H1 (cell line): ENCODE measurements at regions not wholly inside any gene's neighbourhood (a gene's known extent, or its start where the extent isn't known, plus 50 kb on each side); places are given as distances from the start of the nearest gene placed in this dataset.
"Not testable (repeated sequence)": the region's sequence is repeated elsewhere in the genome, so short reads cannot be mapped to it uniquely, and the experiment has no call there.

Source experiments
- CTCF ChIA-PET: fragments of 300-600 bp; sonication (Branson Sonifier 250); formaldehyde crosslinking; loops from one replicate; lab custom pipeline; 2021; ENCODE audit not compliant: partially characterized antibody; lab: Charles Lee
- POLR2A ChIA-PET: fragments of 300-600 bp; sonication (Branson Sonifier 250); formaldehyde crosslinking; loops from one replicate; lab custom pipeline; 2021; ENCODE audit warnings: inconsistent platforms; ENCODE audit not compliant: partially characterized antibody; lab: Charles Lee
- DNase-seq, 2 experiments: peaks; one replicate each; pipeline versions ENCODE4 v3.0.0 to v3.0.0-alpha.2; 2010 to 2022; ENCODE audit warnings: low spot score in 2 of 2, low read depth in 1 of 2, mixed read lengths in 1 of 2
- FAIRE-seq: peaks from 2 replicates; lab custom pipeline; 2011; peaks lifted over from hg19 to GRCh38; lab: Jason Lieb, UNC
- H2AFZ ChIP-seq: 2 replicates; pipeline ENCODE4 v1.8.1; 2012; ENCODE audit warnings: low read length, inconsistent platforms
- H2AK5ac ChIP-seq: 2 replicates; pipeline ENCODE4 v1.6.1; 2013; ENCODE audit warnings: low read depth, low read length
- H2BK120ac ChIP-seq: replicated peaks from 2 replicates; pipeline ENCODE3; 2013; ENCODE audit warnings: low read depth, low read length, inconsistent platforms
- H2BK12ac ChIP-seq: 2 replicates; pipeline ENCODE4 v1.6.1; 2013; ENCODE audit warnings: low read depth, low read length
- H2BK15ac ChIP-seq: 2 replicates; pipeline ENCODE4 v1.6.1; 2013; ENCODE audit warnings: low read length
- H2BK20ac ChIP-seq: 2 replicates; pipeline ENCODE4 v1.6.1; 2013; ENCODE audit warnings: low read length
- H2BK5ac ChIP-seq: 2 replicates; pipeline ENCODE4 v1.6.1; 2013; ENCODE audit warnings: low read depth, low read length
- H3K14ac ChIP-seq: 2 replicates; pipeline ENCODE4 v1.6.1; 2013; ENCODE audit warnings: inconsistent platforms; ENCODE audit not compliant: insufficient read length
- H3K18ac ChIP-seq: 2 replicates; pipeline ENCODE4 v1.6.1; 2013; ENCODE audit warnings: low read length; ENCODE audit errors: extremely low read depth
- H3K23ac ChIP-seq: 2 replicates; pipeline ENCODE4 v1.6.1; 2013; ENCODE audit warnings: inconsistent platforms; ENCODE audit not compliant: insufficient read length
- H3K23me2 ChIP-seq: 2 replicates; pipeline ENCODE4 v1.6.1; 2013; ENCODE audit warnings: low read depth, low read length
- H3K27ac ChIP-seq: 2 replicates; pipeline ENCODE4 v1.6.1; 2011; ENCODE audit warnings: low read depth, low read length, inconsistent platforms
- H3K27me3 ChIP-seq, 4 experiments: replicated peaks in 1 of 4; 1 replicate in 1 of 4; 2 replicates in 3 of 4; pipeline versions ENCODE4 v1.6.1 to v1.8.1; 2011 to 2013; ENCODE audit warnings: low read length in 3 of 4, mild to moderate bottlenecking in 3 of 4, inconsistent platforms in 2 of 4, mixed read lengths in 2 of 4, moderate library complexity in 1 of 4; ENCODE audit not compliant: control insufficient read depth in 3 of 4, insufficient read depth in 3 of 4; ENCODE audit errors: extremely low read depth in 1 of 4
- H3K36me3 ChIP-seq, 4 experiments: 2 replicates each; pipeline versions ENCODE4 v1.6.1 to v1.8.1; 2011 to 2013; ENCODE audit warnings: mild to moderate bottlenecking in 4 of 4, low read length in 3 of 4, moderate library complexity in 2 of 4, control low read depth in 1 of 4, inconsistent platforms in 1 of 4; ENCODE audit not compliant: insufficient read depth in 4 of 4, control insufficient read depth in 2 of 4
- H3K4ac ChIP-seq: replicated peaks from 2 replicates; pipeline ENCODE3; 2013; ENCODE audit warnings: low read length, low read depth, mixed read lengths, inconsistent platforms; ENCODE audit not compliant: insufficient read length
- H3K4me1 ChIP-seq, 4 experiments: replicated peaks in 1 of 4; 1 replicate in 1 of 4; 2 replicates in 3 of 4; pipeline versions ENCODE4 v1.6.1 to v1.8.1; 2011 to 2013; ENCODE audit warnings: low read length in 3 of 4, inconsistent platforms in 2 of 4, mixed read lengths in 1 of 4; ENCODE audit not compliant: insufficient read depth in 4 of 4, control insufficient read depth in 3 of 4
- H3K4me2 ChIP-seq, 2 experiments: 2 replicates each; pipeline versions ENCODE4 v1.6.1 to v1.8.1; 2011 to 2013; ENCODE audit warnings: low read depth in 2 of 2, low read length in 2 of 2, control low read depth in 1 of 2, inconsistent platforms in 1 of 2, mild to moderate bottlenecking in 1 of 2; ENCODE audit not compliant: insufficient read depth in 1 of 2
- H3K4me3 ChIP-seq, 4 experiments: fragments of 200-600, 300-600 bp in 1 of 4; sonication (generic), shearing (Covaris generic), sonication (Bioruptor Twin) in 1 of 4; 2 replicates each; pipeline versions ENCODE4 v1.5.1 to v1.8.1; 2011 to 2016; ENCODE audit warnings: low read length in 4 of 4, low read depth in 3 of 4, control low read depth in 2 of 4, inconsistent platforms in 2 of 4, mild to moderate bottlenecking in 2 of 4, mixed read lengths in 1 of 4, moderate library complexity in 1 of 4; ENCODE audit not compliant: insufficient read depth in 2 of 4; ENCODE audit errors: extremely low read depth in 1 of 4
- H3K56ac ChIP-seq: replicated peaks from 2 replicates; pipeline ENCODE3; 2013; ENCODE audit warnings: low read depth, mild to moderate bottlenecking, mixed read lengths, low read length, inconsistent platforms; ENCODE audit not compliant: insufficient read length
- H3K79me1 ChIP-seq: 2 replicates; pipeline ENCODE4 v1.6.1; 2013; ENCODE audit warnings: low read depth, low read length, control low read depth
- H3K79me2 ChIP-seq, 2 experiments: 2 replicates each; pipeline versions ENCODE4 v1.6.1 to v1.8.1; 2012 to 2013; ENCODE audit warnings: low read length in 2 of 2, mild to moderate bottlenecking in 2 of 2, inconsistent platforms in 1 of 2; ENCODE audit not compliant: insufficient read depth in 2 of 2, control insufficient read depth in 1 of 2
- H3K9ac ChIP-seq, 4 experiments: replicated peaks in 1 of 4; 1 replicate in 1 of 4; 2 replicates in 3 of 4; pipeline versions ENCODE4 v1.6.1 to v1.8.1; 2011 to 2013; ENCODE audit warnings: low read depth in 3 of 4, low read length in 3 of 4, control low read depth in 2 of 4, mild to moderate bottlenecking in 2 of 4, moderate library complexity in 2 of 4, inconsistent platforms in 1 of 4; ENCODE audit errors: extremely low read depth in 1 of 4
- H3K9me3 ChIP-seq, 2 experiments: 2 replicates each; pipeline versions ENCODE4 v1.6.1 to v1.8.1; 2012 to 2013; ENCODE audit warnings: mild to moderate bottlenecking in 2 of 2, moderate library complexity in 2 of 2, control low read depth in 1 of 2, inconsistent platforms in 1 of 2, low read depth in 1 of 2, low read length in 1 of 2, mixed read lengths in 1 of 2; ENCODE audit not compliant: insufficient read depth in 2 of 2
- H4K20me1 ChIP-seq, 2 experiments: replicated peaks in 1 of 2; 2 replicates each; pipeline versions ENCODE3 to v1.8.1; 2011 to 2013; ENCODE audit warnings: inconsistent platforms in 2 of 2, low read length in 2 of 2, mild to moderate bottlenecking in 1 of 2; ENCODE audit not compliant: insufficient read depth in 2 of 2, control insufficient read depth in 1 of 2
- H4K5ac ChIP-seq: 2 replicates; pipeline ENCODE4 v1.6.1; 2013; ENCODE audit warnings: low read length, low read depth, mixed read lengths, inconsistent platforms; ENCODE audit not compliant: insufficient read length
- H4K8ac ChIP-seq: 2 replicates; pipeline ENCODE4 v1.8.0; 2013; ENCODE audit warnings: mild to moderate bottlenecking, moderate library complexity, low read length, inconsistent platforms; ENCODE audit not compliant: insufficient read depth; ENCODE audit errors: extremely low read depth
- H4K91ac ChIP-seq: replicated peaks from 2 replicates; pipeline ENCODE3; 2013; ENCODE audit warnings: low read length, mixed read lengths, inconsistent platforms; ENCODE audit not compliant: insufficient read length
- WGBS, 2 experiments: shearing (Covaris generic) in 1 of 2; methylation state at CpG; one replicate each; pipeline versions ENCODE4 v1.1.6 to v1.1.7; 2013 to 2015; ENCODE audit warnings: low lambda C conversion rate in 2 of 2, mixed read lengths in 2 of 2, inconsistent platforms in 1 of 2, low coverage in 1 of 2, missing lambda C conversion rate in 1 of 2; ENCODE audit not compliant: insufficient replicate concordance in 2 of 2, insufficient coverage in 1 of 2, insufficient read length in 1 of 2; ENCODE audit errors: extremely low coverage in 1 of 2, missing lambda C conversion rate in 1 of 2; 5-methylcytosine and 5-hydroxymethylcytosine counted together
- TF ChIP-seq, protein P1 (sequence below): IDR thresholded peaks from 2 replicates; pipeline ENCODE4 v1.6.1; 2011; ENCODE audit warnings: low read depth, mild to moderate bottlenecking, low read length; ENCODE audit not compliant: insufficient read depth

DNA sequence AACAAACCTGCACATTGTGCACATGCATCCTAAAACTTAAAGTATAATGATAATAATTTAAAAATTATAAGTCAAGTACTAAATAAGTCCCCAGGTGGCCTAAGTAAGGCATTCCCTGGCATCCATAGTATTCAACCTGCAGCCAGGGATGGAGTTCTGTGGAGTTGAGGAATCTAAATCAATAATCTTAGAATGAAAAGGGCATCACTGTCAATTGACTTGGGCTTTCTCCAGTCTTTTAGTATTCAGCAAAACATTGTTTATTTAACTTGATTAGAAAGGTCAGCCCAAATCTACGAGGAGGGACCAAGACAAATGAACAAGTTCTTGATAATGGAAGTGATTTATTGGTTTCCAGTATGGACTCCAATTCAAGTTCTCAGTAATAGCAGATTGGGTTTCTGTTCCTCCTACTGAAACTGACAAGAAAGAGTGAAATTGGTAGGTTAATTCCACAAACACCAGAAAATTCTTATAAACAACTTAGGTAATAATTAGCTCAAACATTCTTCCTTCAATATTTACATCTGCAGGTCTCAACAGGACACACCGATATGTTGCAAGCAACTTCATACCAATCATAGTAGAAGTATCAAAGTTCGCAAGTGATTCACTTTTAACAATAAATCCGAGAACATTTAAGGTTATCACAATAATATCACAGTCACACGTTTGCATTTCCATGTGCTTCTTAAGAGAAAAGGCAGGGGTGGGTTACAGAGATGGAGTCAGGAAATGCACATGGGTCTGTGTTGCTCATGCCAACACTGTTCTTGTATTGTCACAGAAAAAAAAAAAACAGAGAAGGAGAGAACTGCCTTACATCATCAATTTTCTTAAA is 51.7 kb upstream of the EHBP1 start (continued):
- TF ChIP-seq, protein P1, sequence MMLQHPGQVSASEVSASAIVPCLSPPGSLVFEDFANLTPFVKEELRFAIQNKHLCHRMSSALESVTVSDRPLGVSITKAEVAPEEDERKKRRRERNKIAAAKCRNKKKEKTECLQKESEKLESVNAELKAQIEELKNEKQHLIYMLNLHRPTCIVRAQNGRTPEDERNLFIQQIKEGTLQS = no peak
- TF ChIP-seq, all 59 proteins: peak for 0

DNA sequence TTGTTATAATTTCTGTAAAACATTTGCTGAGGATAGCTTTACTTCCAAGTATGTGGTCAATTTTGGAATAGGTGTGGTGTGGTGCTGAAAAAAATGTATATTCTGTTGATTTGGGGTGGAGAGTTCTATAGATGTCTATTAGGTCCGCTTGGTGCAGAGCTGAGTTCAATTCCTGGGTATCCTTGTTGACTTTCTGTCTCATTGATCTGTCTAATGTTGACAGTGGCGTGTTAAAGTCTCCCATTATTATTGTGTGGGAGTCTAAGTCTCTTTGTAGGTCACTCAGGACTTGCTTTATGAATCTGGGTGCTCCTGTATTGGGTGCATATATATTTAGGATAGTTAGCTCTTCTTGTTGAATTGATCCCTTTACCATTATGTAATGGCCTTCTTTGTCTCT is 56.4 kb upstream of the EHBP1 start:
- H3K4me1 ChIP-seq, H3K4ac ChIP-seq, DNase-seq, H3K27ac ChIP-seq, H3K9me3 ChIP-seq, H3K36me3 ChIP-seq, H3K27me3 ChIP-seq, POLR2A ChIA-PET, H4K91ac ChIP-seq, H4K8ac ChIP-seq, CTCF ChIA-PET, H3K14ac ChIP-seq, H3K23me2 ChIP-seq, H3K56ac ChIP-seq, H2BK15ac ChIP-seq, H2BK5ac ChIP-seq, H3K23ac ChIP-seq, H3K79me2 ChIP-seq, H2AK5ac ChIP-seq, H3K79me1 ChIP-seq, H2BK120ac ChIP-seq, H2BK12ac ChIP-seq, H2AFZ ChIP-seq, H3K4me3 ChIP-seq, FAIRE-seq, H3K9ac ChIP-seq, H3K4me2 ChIP-seq, H2BK20ac ChIP-seq, H4K5ac ChIP-seq, H3K18ac ChIP-seq, H4K20me1 ChIP-seq: not testable (repeated sequence)
- no CpG with 5 or more reads among the region's 2 CpGs for WGBS, 2 experiments
